ENCODE measurements at regions not wholly inside any gene's neighbourhood (a gene's known extent, or its start where the extent isn't known, plus 50 kb on each side); places are given as distances from the start of the nearest gene placed in this dataset.

GRCh38 chr16:59593194-59593661, 859.1 kb upstream of the GOT2 start:
- TF ChIP-seq MAX (IDR thresholded peaks at IDR 0.05) (no peak), EP300 (IDR thresholded peaks at IDR 0.05; ENCODE audit: borderline replicate concordance) (no peak)

- no peak for TF ChIP-seq EP300 (IDR thresholded peaks at IDR 0.05; ENCODE audit: borderline replicate concordance)
- TF ChIP-seq TEAD4 (IDR thresholded peaks at IDR 0.05), result no peak
- no peak for TF ChIP-seq TCF12 (IDR thresholded peaks at IDR 0.05; ENCODE audit: low read depth)
- TF ChIP-seq YY1 (IDR thresholded peaks at IDR 0.05; ENCODE audit: low read depth), result no peak
- no peak for TF ChIP-seq CREB1 (IDR thresholded peaks at IDR 0.05; ENCODE audit: low read depth)
- TF ChIP-seq USF1 (IDR thresholded peaks at IDR 0.05), result no peak
- TF ChIP-seq CEBPB (IDR thresholded peaks at IDR 0.05), result no peak
- TF ChIP-seq MAX (IDR thresholded peaks at IDR 0.05), result no peak
Measured at GRCh38 chr16:59591480-59591879, 857.4 kb upstream of the GOT2 start.

GRCh38 chr16:59590845-59591244, 856.7 kb upstream of the GOT2 start:
- no peak for TF ChIP-seq MAX (IDR thresholded peaks at IDR 0.05)
- TF ChIP-seq TCF12 (IDR thresholded peaks at IDR 0.05; ENCODE audit: low read depth), result no peak
- TF ChIP-seq YY1 (IDR thresholded peaks at IDR 0.05; ENCODE audit: low read depth), result no peak
- no peak for TF ChIP-seq ZBTB7A (IDR thresholded peaks at IDR 0.05; ENCODE audit: low read depth)
- no peak for TF ChIP-seq USF1 (IDR thresholded peaks at IDR 0.05)
- no peak for TF ChIP-seq CEBPB (IDR thresholded peaks at IDR 0.05)
- no peak for TF ChIP-seq RAD21 (IDR thresholded peaks at IDR 0.05; ENCODE audit: low read depth)
- TF ChIP-seq CREB1 (IDR thresholded peaks at IDR 0.05; ENCODE audit: low read depth), result no peak
- no peak for TF ChIP-seq EP300 (IDR thresholded peaks at IDR 0.05; ENCODE audit: borderline replicate concordance)
- TF ChIP-seq EGR1 (IDR thresholded peaks at IDR 0.05), result no peak
- TF ChIP-seq, protein P1, sequence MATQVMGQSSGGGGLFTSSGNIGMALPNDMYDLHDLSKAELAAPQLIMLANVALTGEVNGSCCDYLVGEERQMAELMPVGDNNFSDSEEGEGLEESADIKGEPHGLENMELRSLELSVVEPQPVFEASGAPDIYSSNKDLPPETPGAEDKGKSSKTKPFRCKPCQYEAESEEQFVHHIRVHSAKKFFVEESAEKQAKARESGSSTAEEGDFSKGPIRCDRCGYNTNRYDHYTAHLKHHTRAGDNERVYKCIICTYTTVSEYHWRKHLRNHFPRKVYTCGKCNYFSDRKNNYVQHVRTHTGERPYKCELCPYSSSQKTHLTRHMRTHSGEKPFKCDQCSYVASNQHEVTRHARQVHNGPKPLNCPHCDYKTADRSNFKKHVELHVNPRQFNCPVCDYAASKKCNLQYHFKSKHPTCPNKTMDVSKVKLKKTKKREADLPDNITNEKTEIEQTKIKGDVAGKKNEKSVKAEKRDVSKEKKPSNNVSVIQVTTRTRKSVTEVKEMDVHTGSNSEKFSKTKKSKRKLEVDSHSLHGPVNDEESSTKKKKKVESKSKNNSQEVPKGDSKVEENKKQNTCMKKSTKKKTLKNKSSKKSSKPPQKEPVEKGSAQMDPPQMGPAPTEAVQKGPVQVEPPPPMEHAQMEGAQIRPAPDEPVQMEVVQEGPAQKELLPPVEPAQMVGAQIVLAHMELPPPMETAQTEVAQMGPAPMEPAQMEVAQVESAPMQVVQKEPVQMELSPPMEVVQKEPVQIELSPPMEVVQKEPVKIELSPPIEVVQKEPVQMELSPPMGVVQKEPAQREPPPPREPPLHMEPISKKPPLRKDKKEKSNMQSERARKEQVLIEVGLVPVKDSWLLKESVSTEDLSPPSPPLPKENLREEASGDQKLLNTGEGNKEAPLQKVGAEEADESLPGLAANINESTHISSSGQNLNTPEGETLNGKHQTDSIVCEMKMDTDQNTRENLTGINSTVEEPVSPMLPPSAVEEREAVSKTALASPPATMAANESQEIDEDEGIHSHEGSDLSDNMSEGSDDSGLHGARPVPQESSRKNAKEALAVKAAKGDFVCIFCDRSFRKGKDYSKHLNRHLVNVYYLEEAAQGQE (IDR thresholded peaks at IDR 0.05; ENCODE audit: low read depth), result no peak

- TF ChIP-seq YY1 (IDR thresholded peaks at IDR 0.05; ENCODE audit: low read depth) (no peak), EP300 (IDR thresholded peaks at IDR 0.05; ENCODE audit: borderline replicate concordance) (no peak), RAD21 (IDR thresholded peaks at IDR 0.05; ENCODE audit: low read depth) (no peak), NFIC (IDR thresholded peaks at IDR 0.05) (no peak), TCF12 (IDR thresholded peaks at IDR 0.05; ENCODE audit: low read depth) (no peak), CREB1 (IDR thresholded peaks at IDR 0.05; ENCODE audit: low read depth) (no peak), EGR1 (IDR thresholded peaks at IDR 0.05) (no peak), CEBPB (IDR thresholded peaks at IDR 0.05) (no peak), MAX (IDR thresholded peaks at IDR 0.05) (no peak), TAF1 (IDR thresholded peaks at IDR 0.05; ENCODE audit: low read depth) (no peak), USF1 (IDR thresholded peaks at IDR 0.05) (no peak)
- TF ChIP-seq, protein P1 (IDR thresholded peaks at IDR 0.05; ENCODE audit: low read depth), result no peak
Measured at GRCh38 chr16:59586331-59586730, 852.2 kb upstream of the GOT2 start.

DNA sequence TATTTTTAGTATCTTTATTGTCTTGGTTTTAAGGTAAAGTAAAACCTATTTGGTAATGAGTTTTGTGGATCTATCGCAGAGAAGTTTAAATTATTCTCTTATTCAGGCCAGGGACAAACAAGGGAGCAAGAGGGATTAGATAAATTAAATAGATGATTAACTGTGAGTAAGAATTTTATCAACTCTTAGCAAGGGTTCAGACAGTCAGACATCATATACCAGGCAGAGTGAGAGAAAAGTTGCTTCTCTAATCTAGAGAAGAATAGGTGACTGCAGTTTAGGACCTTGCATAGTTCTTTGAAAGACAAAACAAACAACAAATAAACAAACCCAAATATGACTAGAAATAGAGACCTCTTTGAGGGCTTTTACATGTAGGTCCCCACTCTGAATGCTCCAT, 840.2 kb upstream of the GOT2 start:
- TF ChIP-seq MAX (IDR thresholded peaks at IDR 0.05) (no peak), TCF12 (IDR thresholded peaks at IDR 0.05; ENCODE audit: low read depth) (no peak), CEBPB (IDR thresholded peaks at IDR 0.05) (no peak), RAD21 (IDR thresholded peaks at IDR 0.05; ENCODE audit: low read depth) (no peak)
